ENCODE measurements at regions not wholly inside any gene's neighbourhood (a gene's known extent, or its start where the extent isn't known, plus 50 kb on each side); places are given as distances from the start of the nearest gene placed in this dataset.

DNA sequence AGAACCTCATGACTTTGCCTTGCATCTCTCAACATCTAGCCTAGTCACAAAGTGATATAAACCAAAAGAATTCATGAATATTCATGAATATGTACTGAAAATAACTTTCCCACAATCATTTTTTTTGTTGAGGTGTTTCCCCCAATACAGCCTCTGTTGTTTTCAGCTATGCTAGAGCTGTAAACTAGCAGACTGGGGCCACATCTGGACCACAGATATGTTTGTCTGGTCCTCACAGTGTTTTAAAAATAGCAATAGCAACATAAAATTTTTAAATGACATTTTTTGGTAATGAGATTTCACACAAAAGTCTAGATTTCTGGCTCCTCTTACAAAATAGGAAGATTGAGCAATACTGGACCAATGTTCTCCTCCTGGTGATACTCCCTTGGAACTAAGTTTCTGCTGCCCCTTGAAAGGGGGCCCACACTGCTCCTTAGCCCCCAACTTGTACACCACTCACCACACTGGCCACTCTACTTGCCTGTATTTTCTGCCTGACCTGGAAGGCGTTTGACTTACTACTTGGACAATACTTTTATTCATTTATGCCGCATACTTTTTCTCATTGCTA is 81.2 kb downstream of the BMP4 start:
- TF ChIP-seq, protein P1, sequence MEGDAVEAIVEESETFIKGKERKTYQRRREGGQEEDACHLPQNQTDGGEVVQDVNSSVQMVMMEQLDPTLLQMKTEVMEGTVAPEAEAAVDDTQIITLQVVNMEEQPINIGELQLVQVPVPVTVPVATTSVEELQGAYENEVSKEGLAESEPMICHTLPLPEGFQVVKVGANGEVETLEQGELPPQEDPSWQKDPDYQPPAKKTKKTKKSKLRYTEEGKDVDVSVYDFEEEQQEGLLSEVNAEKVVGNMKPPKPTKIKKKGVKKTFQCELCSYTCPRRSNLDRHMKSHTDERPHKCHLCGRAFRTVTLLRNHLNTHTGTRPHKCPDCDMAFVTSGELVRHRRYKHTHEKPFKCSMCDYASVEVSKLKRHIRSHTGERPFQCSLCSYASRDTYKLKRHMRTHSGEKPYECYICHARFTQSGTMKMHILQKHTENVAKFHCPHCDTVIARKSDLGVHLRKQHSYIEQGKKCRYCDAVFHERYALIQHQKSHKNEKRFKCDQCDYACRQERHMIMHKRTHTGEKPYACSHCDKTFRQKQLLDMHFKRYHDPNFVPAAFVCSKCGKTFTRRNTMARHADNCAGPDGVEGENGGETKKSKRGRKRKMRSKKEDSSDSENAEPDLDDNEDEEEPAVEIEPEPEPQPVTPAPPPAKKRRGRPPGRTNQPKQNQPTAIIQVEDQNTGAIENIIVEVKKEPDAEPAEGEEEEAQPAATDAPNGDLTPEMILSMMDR (IDR thresholded peaks at IDR 0.05; ENCODE audit: extremely low read depth, missing control alignments) = no peak
- DNase-seq (ENCODE audit: low spot score) = peak; percentile 27

DNA sequence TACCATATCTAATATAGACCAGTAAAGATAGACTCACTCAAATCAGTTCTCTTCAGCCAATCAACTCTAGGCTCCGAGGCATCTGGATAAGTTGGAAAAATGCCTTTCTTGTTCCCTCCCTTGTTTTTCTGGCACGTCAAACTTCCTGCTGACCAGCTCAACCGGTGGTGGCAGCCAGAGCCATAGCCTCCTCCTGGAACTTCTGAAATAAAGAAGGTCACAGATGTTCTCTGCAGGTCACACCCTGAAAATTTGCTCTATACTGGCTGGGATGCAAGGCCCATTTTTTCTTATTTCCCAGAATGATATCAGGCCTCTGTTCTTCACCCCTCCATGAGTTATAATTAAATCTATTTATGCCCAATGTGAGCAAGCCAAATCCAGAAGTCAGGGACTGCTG is 81.9 kb downstream of the BMP4 start:
- TF ChIP-seq, protein P1 (IDR thresholded peaks at IDR 0.05; ENCODE audit: extremely low read depth, missing control alignments) = no peak
- no peak for DNase-seq (ENCODE audit: low spot score)

DNA sequence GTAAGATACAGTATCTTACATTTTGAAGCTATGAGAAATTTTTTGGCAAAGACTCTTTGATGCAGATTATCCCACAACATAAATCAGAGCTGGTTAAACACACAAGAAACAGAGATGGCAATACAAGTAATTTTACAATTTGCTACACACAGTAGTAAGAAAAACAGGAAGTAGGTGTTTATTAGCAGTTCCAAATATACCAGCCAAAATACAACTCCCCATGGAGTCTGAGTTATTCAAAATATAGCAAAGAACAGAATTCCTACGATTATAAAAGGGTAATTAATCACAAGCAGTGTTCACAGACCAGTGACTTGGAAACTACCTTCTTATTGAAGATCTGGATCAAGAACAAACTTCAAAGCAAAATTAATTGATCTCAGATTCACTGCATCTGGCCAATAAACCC is 83.9 kb downstream of the BMP4 start:
- TF ChIP-seq, protein P1 (IDR thresholded peaks at IDR 0.05; ENCODE audit: extremely low read depth, missing control alignments) = no peak
- no peak for DNase-seq (ENCODE audit: low spot score)

DNA sequence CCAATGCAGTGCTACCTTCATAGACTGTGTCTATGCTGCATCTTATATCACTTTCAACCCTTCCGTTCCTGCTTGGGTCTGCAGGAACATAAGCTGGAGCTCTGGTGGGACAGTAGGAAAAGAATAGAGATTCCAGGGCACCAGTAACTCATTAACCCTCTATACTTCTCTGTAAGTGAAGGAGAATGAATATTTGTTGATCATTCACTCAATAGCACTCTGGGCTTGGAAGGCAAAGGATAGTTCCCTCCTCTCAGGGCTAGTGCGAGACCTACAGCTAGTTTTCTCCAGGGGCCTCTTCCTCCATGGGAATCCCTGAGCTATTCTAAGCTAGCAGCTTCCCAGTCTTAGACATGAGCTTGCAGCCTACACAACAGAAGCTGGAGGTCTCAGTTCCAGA is 84.7 kb downstream of the BMP4 start:
- TF ChIP-seq, protein P1 (IDR thresholded peaks at IDR 0.05; ENCODE audit: extremely low read depth, missing control alignments) = no peak
- DNase-seq (ENCODE audit: low spot score) = no peak

DNA sequence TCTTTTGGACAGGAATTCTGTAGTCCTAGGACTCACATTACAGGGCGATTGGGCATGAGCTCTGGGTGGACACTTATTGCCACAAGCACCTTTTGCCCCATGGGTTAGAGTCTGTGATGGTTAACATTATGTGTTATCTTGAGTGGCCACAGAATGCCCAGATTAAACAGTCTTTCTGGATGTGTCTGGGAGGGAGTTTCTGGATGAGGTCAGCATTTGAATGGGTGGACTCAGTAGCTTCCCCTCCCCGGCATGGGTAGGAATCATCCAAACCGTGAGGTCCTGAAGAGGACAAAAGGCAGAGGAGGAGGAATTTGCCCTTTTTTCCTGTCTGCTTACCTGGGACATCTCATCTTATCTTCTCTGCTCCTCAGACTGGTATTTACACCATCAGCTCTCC is 85.6 kb downstream of the BMP4 start:
- no peak for DNase-seq (ENCODE audit: low spot score)
- TF ChIP-seq, protein P1 (IDR thresholded peaks at IDR 0.05; ENCODE audit: extremely low read depth, missing control alignments) = no peak

DNA sequence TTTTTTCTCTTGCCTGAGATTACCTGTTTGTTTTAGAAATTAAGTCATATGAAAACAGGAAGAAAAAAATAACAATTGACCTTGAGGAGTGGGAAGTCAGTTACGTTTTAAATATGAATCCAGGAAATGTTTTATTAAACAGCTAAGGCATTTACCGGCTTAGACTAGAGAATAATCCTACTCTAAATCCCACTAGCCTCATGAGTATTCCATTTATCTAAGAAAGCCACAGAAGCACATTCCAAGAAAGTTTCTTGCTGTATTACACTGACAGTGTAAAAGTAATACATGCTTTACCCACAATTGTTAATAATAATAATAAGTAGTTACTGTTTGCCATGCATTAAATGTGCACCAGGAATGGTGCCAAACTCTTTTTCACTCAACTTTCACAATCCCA is 90.9 kb downstream of the BMP4 start:
- TF ChIP-seq, protein P1 (IDR thresholded peaks at IDR 0.05; ENCODE audit: extremely low read depth, missing control alignments) = no peak
- no peak for DNase-seq (ENCODE audit: low spot score)

DNA sequence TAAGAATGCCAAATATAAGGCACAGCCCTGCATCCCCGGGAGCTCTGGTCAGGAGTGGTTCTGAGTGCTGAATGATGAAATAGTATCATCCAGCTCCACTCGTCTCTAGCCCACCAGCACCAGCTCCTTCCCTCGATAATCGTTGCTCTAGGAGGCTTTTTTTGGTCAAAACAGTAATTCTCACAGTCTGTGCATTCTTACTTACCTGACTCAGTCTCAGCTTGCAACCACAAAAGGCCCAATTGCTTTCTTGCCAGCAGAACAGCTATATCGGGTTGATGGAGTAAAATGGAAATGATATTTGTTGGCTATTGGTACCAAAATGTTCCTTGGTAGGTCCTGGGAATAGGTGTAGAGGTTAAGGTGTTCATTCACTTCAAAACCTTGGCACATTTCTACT is 94.8 kb downstream of the BMP4 start:
- TF ChIP-seq, protein P1 (IDR thresholded peaks at IDR 0.05; ENCODE audit: extremely low read depth, missing control alignments) = no peak

More for the DNA sequence above, 94.8 kb downstream of the BMP4 start:
- DNase-seq (ENCODE audit: low spot score) = no peak

All from GM20000 (cell line).